ENCODE measurements at regions not wholly inside any gene's neighbourhood (a gene's known extent, or its start where the extent isn't known, plus 50 kb on each side); places are given as distances from the start of the nearest gene placed in this dataset.
"Not testable (repeated sequence)": the region's sequence is repeated elsewhere in the genome, so short reads cannot be mapped to it uniquely, and the experiment has no call there.

DNA sequence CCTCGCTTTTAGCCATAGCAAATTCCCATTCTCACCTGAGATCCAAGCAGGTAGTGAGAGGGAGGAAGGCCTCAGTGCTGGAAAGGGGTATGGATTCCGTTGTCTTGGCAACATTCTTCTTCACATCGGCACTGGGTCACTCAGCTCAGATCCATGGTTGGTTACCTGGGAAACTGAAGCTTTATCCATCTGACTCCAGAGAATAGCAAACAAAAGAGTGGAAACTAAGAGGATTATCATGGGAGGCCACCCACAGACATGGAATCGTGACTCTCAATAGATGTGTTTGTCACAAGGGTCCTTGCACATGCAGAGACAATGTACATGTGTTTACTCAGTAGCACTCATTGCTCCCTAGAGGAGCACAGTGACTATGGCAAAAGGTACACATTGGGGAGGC lies 81.0 kb downstream of the MAGED4 start:
- Histone ChIP-seq H2AFZ (replicated peaks; ENCODE audit: low read length, poor library complexity) (no peak overlapping the region), H3K36me3 (ENCODE audit: control insufficient read depth, insufficient read depth, low read length) (no peaks in the 10 kb centered on the region), H3K56ac (ENCODE audit: extremely low read depth, insufficient read depth, low read length) (no peak overlapping the region), H2BK5ac (ENCODE audit: low read depth, low read length, poor library complexity, severe bottlenecking) (no peak overlapping the region), H3K18ac (ENCODE audit: low read depth, low read length) (no peak overlapping the region), H3K27me3 (ENCODE audit: control insufficient read depth, insufficient read depth, low read length) (peaks cover 5% of the 10 kb centered on the region), H2BK15ac (ENCODE audit: low read depth, low read length) (no peak overlapping the region), H3K9me3 (ENCODE audit: control insufficient read depth, insufficient read depth, low read length) (no peaks in the 10 kb centered on the region), H3K4me1 (ENCODE audit: control insufficient read depth, insufficient read depth, low read length) (no peaks in the 10 kb centered on the region), H3K4me2 (ENCODE audit: low read depth, low read length) (no peak overlapping the region), H3K9me1 (ENCODE audit: insufficient read depth, low read length) (no peaks in the 10 kb centered on the region), H3K27ac (ENCODE audit: insufficient read depth, low read length) (no peak overlapping the region), H3K23ac (ENCODE audit: low read depth, low read length) (no peak overlapping the region), H3K14ac (replicated peaks; ENCODE audit: low read depth, low read length) (no peak overlapping the region), H3K4ac (ENCODE audit: low read depth, low read length) (no peak overlapping the region), H2BK20ac (ENCODE audit: low read depth, low read length) (no peak overlapping the region), H4K91ac (ENCODE audit: insufficient read depth, low read depth, low read length) (no peak overlapping the region), H4K5ac (ENCODE audit: low read depth, low read length) (no peak overlapping the region), H4K8ac (ENCODE audit: low read depth in 2 of 2, low read length in 2 of 2) (no peak overlapping the region), H3K4me3 (ENCODE audit: insufficient read depth, low read depth, low read length) (no peak overlapping the region), H3K79me1 (ENCODE audit: low read depth in 1 of 2, low read length in 2 of 2) (no peaks in the 10 kb centered on the region), H3K9ac (ENCODE audit: low read depth, low read length) (no peak overlapping the region), H4K20me1 (ENCODE audit: insufficient read depth, low read length) (no peaks in the 10 kb centered on the region), H2AK5ac (ENCODE audit: low read depth, low read length) (no peak overlapping the region), H2AK9ac (replicated peaks; ENCODE audit: low read depth, low read length, poor library complexity) (no peak overlapping the region), H2BK120ac (ENCODE audit: low read depth, low read length) (no peak overlapping the region)
- ATAC-seq (ENCODE audit: low read depth) (no peak), DNase-seq (no peak)
- WGBS, 2 experiments (ENCODE audit: extremely low coverage in 2 of 2, insufficient read length in 1 of 2) = no CpG with 5 or more reads among the region's 4 CpGs
- CTCF ChIA-PET = no interaction called here
- no TSS peak for BruUV-seq (replicated peaks)
- in situ Hi-C loops (cut with MboI; ENCODE audit: low sequenced_read_pairs) (no loop called here), intact Hi-C loops (cut with micrococcal nuclease) (no loop called here), dilution Hi-C loops (cut with HindIII; ENCODE audit: low sequenced_read_pairs, unreplicated experiment) (no loop called here)
- no peak for TF ChIP-seq BHLHE40 (IDR thresholded peaks at IDR 0.05; ENCODE audit: low read depth, low read length)
- TF ChIP-seq MAZ (IDR thresholded peaks at IDR 0.05; ENCODE audit: borderline replicate concordance, low read depth, low read length) = no peak
- TF ChIP-seq RFX5 (IDR thresholded peaks at IDR 0.05; ENCODE audit: low read depth, low read length) = no peak
- no peak for TF ChIP-seq SMC3 (IDR thresholded peaks at IDR 0.05; ENCODE audit: low read depth, low read length)
- POLR2A ChIA-PET (ENCODE audit: unreplicated experiment) = no interaction called here

DNA sequence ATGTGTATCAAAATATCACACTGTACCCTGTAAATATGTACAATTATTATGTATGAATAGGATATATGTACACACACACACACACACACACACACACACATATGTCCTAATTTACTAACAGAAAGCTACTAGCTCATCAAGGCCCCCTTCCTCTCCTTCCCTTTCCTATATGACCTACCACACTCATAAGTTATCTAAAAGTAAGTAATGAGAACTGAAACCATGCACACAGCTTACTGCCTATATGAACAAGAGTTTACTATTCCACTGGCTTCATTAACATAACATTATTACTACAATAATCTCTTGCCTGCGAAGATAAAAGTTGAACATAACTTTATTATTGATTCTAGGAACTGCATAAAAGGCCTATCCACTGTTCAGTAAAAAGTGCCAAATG lies 83.8 kb downstream of the MAGED4 start:
- H3K18ac ChIP-seq (ENCODE audit: low read depth, low read length); H3K9ac ChIP-seq (ENCODE audit: low read depth, low read length); POLR2A ChIA-PET (ENCODE audit: unreplicated experiment); DNase-seq; H2BK5ac ChIP-seq (ENCODE audit: low read depth, low read length, poor library complexity, severe bottlenecking); H3K56ac ChIP-seq (ENCODE audit: extremely low read depth, insufficient read depth, low read length); dilution Hi-C loops (cut with HindIII; ENCODE audit: low sequenced_read_pairs, unreplicated experiment); H3K9me3 ChIP-seq (ENCODE audit: control insufficient read depth, insufficient read depth, low read length); H3K4ac ChIP-seq (ENCODE audit: low read depth, low read length); H3K27me3 ChIP-seq (ENCODE audit: control insufficient read depth, insufficient read depth, low read length); H2BK20ac ChIP-seq (ENCODE audit: low read depth, low read length); H3K27ac ChIP-seq (ENCODE audit: insufficient read depth, low read length); BruUV-seq (replicated peaks); H3K4me3 ChIP-seq (ENCODE audit: insufficient read depth, low read depth, low read length); H2AK9ac ChIP-seq (replicated peaks; ENCODE audit: low read depth, low read length, poor library complexity); H2BK15ac ChIP-seq (ENCODE audit: low read depth, low read length); intact Hi-C loops (cut with micrococcal nuclease); H3K9me1 ChIP-seq (ENCODE audit: insufficient read depth, low read length); H3K4me1 ChIP-seq (ENCODE audit: control insufficient read depth, insufficient read depth, low read length); in situ Hi-C loops (cut with MboI; ENCODE audit: low sequenced_read_pairs); H4K8ac ChIP-seq (ENCODE audit: low read depth in 2 of 2, low read length in 2 of 2); H3K36me3 ChIP-seq (ENCODE audit: control insufficient read depth, insufficient read depth, low read length); H4K91ac ChIP-seq (ENCODE audit: insufficient read depth, low read depth, low read length); H2AK5ac ChIP-seq (ENCODE audit: low read depth, low read length); H2AFZ ChIP-seq (replicated peaks; ENCODE audit: low read length, poor library complexity); H3K23ac ChIP-seq (ENCODE audit: low read depth, low read length); H4K20me1 ChIP-seq (ENCODE audit: insufficient read depth, low read length); H4K5ac ChIP-seq (ENCODE audit: low read depth, low read length); ATAC-seq (ENCODE audit: low read depth); H3K79me1 ChIP-seq (ENCODE audit: low read depth in 1 of 2, low read length in 2 of 2); CTCF ChIA-PET; H2BK120ac ChIP-seq (ENCODE audit: low read depth, low read length); H3K14ac ChIP-seq (replicated peaks; ENCODE audit: low read depth, low read length); H3K4me2 ChIP-seq (ENCODE audit: low read depth, low read length): not testable (repeated sequence)
- WGBS, 2 experiments (ENCODE audit: extremely low coverage in 2 of 2, insufficient read length in 1 of 2) = no CpG with 5 or more reads among the region's 1 CpG

All from IMR-90 (cell line).